SU-DHL-6 (cell line): ENCODE measurements at regions not wholly inside any gene's neighbourhood (a gene's known extent, or its start where the extent isn't known, plus 50 kb on each side); places are given as distances from the start of the nearest gene placed in this dataset.

Experiments
- EZH2phosphoT487 ChIP-seq: fragments of 200-600 bp; sonication (generic), shearing (Covaris generic); conservative IDR thresholded peaks from 2 replicates; pipeline ENCODE4 v1.6.1; 2018; ENCODE audit warnings: mild to moderate bottlenecking, antibody characterized with exemption, low read length, moderate library complexity, mixed read lengths
- TF ChIP-seq, protein P1 (sequence below): fragments of 200-600 bp; sonication (generic); IDR thresholded peaks from one replicate; pipeline ENCODE4 v1.5.1; 2017; ENCODE audit warnings: antibody characterized with exemption, mild to moderate bottlenecking, low read length, moderate library complexity; ENCODE audit not compliant: insufficient read depth, poor library complexity, severe bottlenecking

DNA sequence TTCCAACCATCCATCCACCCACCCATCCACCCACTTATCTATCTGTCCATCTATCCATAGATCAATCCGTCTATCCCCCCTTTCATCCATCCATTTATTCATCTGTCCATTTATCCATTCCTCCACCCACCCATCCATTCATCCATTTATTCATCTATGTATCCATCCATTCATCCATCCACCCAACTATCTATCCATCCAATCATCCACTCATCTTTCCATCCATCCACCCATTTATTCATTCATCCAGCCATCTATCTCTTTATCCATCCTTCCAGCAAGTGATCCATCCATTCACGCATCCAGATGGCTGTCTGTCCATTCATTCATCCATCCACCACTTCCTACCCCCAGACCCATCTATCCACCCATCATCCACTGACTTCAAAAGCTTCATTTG lies 84.0 kb upstream of the CD99 start:
- TF ChIP-seq, protein P1, sequence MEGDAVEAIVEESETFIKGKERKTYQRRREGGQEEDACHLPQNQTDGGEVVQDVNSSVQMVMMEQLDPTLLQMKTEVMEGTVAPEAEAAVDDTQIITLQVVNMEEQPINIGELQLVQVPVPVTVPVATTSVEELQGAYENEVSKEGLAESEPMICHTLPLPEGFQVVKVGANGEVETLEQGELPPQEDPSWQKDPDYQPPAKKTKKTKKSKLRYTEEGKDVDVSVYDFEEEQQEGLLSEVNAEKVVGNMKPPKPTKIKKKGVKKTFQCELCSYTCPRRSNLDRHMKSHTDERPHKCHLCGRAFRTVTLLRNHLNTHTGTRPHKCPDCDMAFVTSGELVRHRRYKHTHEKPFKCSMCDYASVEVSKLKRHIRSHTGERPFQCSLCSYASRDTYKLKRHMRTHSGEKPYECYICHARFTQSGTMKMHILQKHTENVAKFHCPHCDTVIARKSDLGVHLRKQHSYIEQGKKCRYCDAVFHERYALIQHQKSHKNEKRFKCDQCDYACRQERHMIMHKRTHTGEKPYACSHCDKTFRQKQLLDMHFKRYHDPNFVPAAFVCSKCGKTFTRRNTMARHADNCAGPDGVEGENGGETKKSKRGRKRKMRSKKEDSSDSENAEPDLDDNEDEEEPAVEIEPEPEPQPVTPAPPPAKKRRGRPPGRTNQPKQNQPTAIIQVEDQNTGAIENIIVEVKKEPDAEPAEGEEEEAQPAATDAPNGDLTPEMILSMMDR = no peak
- TF ChIP-seq EZH2phosphoT487 = no peak
